ENCODE measurements at regions not wholly inside any gene's neighbourhood (a gene's known extent, or its start where the extent isn't known, plus 50 kb on each side); places are given as distances from the start of the nearest gene placed in this dataset.
"Not testable (repeated sequence)": the region's sequence is repeated elsewhere in the genome, so short reads cannot be mapped to it uniquely, and the experiment has no call there.

- in situ Hi-C loops (cut with HindIII; ENCODE audit: low sequenced_read_pairs) = no loop called here
- DNase-seq (ENCODE audit: low read depth, low spot score) = no peak
- no peak overlapping the region for H3K4me3 ChIP-seq (ENCODE audit: low read depth, low read length)
- TF ChIP-seq CTCF (IDR thresholded peaks at IDR 0.05; ENCODE audit: low read depth, low read length) = no peak
Observed at GRCh38 chr2:208791257-208791656, 384.7 kb downstream of the PTH2R start.

GRCh38 chr2:208792766-208793165 is 386.2 kb downstream of the PTH2R start:
- no peak overlapping the region for H3K4me3 ChIP-seq (ENCODE audit: low read depth, low read length)
- in situ Hi-C loops (cut with HindIII; ENCODE audit: low sequenced_read_pairs) = no loop called here
- DNase-seq (ENCODE audit: low read depth, low spot score) = no peak
- no peak for TF ChIP-seq CTCF (IDR thresholded peaks at IDR 0.05; ENCODE audit: low read depth, low read length)

- no peak for TF ChIP-seq CTCF (IDR thresholded peaks at IDR 0.05; ENCODE audit: low read depth, low read length)
- no peak overlapping the region for H3K4me3 ChIP-seq (ENCODE audit: low read depth, low read length)
- DNase-seq (ENCODE audit: low read depth, low spot score) = no peak
- in situ Hi-C loops (cut with HindIII; ENCODE audit: low sequenced_read_pairs) = no loop called here
Observed at GRCh38 chr2:208793434-208793833, 386.8 kb downstream of the PTH2R start.

GRCh38 chr2:208794288-208794975 is 387.8 kb downstream of the PTH2R start:
- DNase-seq (ENCODE audit: low read depth, low spot score) = no peak
- in situ Hi-C loops (cut with HindIII; ENCODE audit: low sequenced_read_pairs) = no loop called here
- TF ChIP-seq CTCF (IDR thresholded peaks at IDR 0.05; ENCODE audit: low read depth, low read length) = no peak
- no peak overlapping the region for H3K4me3 ChIP-seq (ENCODE audit: low read depth, low read length)

- DNase-seq (ENCODE audit: low read depth, low spot score) = no peak
- in situ Hi-C loops (cut with HindIII; ENCODE audit: low sequenced_read_pairs) = no loop called here
- H3K4me3 ChIP-seq (ENCODE audit: low read depth, low read length) = no peak overlapping the region
- no peak for TF ChIP-seq CTCF (IDR thresholded peaks at IDR 0.05; ENCODE audit: low read depth, low read length)
Observed at GRCh38 chr2:208798698-208799097, 392.1 kb downstream of the PTH2R start.

- no peak for TF ChIP-seq CTCF (IDR thresholded peaks at IDR 0.05; ENCODE audit: low read depth, low read length)
- H3K4me3 ChIP-seq (ENCODE audit: low read depth, low read length) = no peak overlapping the region
- in situ Hi-C loops (cut with HindIII; ENCODE audit: low sequenced_read_pairs) = no loop called here
- no peak for DNase-seq (ENCODE audit: low read depth, low spot score)
Observed at GRCh38 chr2:208799397-208799796, 392.8 kb downstream of the PTH2R start.

GRCh38 chr2:208800887-208801286 is 394.3 kb downstream of the PTH2R start:
- in situ Hi-C loops (cut with HindIII; ENCODE audit: low sequenced_read_pairs); H3K4me3 ChIP-seq (ENCODE audit: low read depth, low read length); DNase-seq (ENCODE audit: low read depth, low spot score): not testable (repeated sequence)

All from astrocyte of the spinal cord (primary cell).